ENCODE measurements at regions not wholly inside any gene's neighbourhood (a gene's known extent, or its start where the extent isn't known, plus 50 kb on each side); places are given as distances from the start of the nearest gene placed in this dataset.

DNA sequence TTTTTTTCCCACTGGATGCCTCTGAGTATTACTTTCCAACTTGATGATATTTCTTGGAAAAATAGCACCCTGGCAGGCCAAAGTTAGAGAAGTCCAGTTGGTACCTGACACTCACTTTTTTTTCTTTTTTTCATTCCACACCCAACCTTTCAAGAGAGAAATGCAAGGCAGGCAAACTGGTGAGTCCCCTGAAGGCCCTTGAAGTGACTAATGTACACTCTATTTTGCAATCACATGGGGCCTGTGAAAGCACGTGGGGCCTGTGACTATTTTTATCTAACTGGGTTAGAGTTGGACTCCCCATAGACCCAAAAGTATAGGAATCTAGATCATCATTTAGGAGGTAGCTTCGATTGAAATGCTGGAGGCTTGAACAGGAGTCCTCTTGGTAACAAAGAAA, 316.7 kb downstream of the CHL1 start:
- H3K27ac ChIP-seq (ENCODE audit: low read depth in 2 of 2, low read length in 1 of 2): no peak overlapping the region
- 34 to 41% methylated on average over 2 of the region's 2 CpGs for WGBS, 2 donors
- no peaks in the 10 kb centered on the region for H3K36me3 ChIP-seq (ENCODE audit: control insufficient read depth in 2 of 2, insufficient read depth in 2 of 2, low read length in 1 of 2)
- no peaks in the 10 kb centered on the region for H3K4me1 ChIP-seq (ENCODE audit: control insufficient read depth in 2 of 2, insufficient read depth in 2 of 2, low read length in 1 of 2)
- no peaks in the 10 kb centered on the region for H3K27me3 ChIP-seq (ENCODE audit: control insufficient read depth in 1 of 2, insufficient read depth in 2 of 2, low read length in 2 of 2)
- H3K4me3 ChIP-seq (ENCODE audit: low read depth in 1 of 2, low read length in 2 of 2): no peak overlapping the region
- H3K9me3 ChIP-seq (ENCODE audit: control insufficient read depth in 2 of 2, insufficient read depth in 1 of 2, low read depth in 1 of 2, low read length in 1 of 2): no peaks in the 10 kb centered on the region

DNA sequence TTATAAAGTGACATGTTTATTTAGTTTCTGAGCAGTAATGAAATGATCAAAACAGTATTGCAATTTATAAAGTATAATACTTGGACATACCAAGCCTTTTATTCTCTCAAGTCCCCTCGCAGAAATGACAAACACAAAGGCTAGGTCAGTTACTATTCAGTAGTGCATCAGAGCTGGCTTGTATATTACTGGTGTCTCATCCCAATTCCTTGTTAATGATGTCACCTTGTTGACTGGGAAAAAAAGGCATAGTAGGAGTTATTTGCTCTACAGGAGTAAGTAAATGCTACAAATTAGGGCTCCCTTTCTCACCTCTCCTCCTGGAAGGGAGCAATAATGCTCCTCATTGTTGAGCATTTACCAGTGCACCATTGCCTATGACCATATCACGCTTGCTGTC, 317.6 kb downstream of the CHL1 start:
- Histone ChIP-seq H3K36me3 (ENCODE audit: control insufficient read depth in 2 of 2, insufficient read depth in 2 of 2, low read length in 1 of 2) (no peaks in the 10 kb centered on the region), H3K4me1 (ENCODE audit: control insufficient read depth in 2 of 2, insufficient read depth in 2 of 2, low read length in 1 of 2) (no peaks in the 10 kb centered on the region), H3K27me3 (ENCODE audit: control insufficient read depth in 1 of 2, insufficient read depth in 2 of 2, low read length in 2 of 2) (no peaks in the 10 kb centered on the region), H3K4me3 (ENCODE audit: low read depth in 1 of 2, low read length in 2 of 2) (no peak overlapping the region), H3K27ac (ENCODE audit: low read depth in 2 of 2, low read length in 1 of 2) (no peak overlapping the region), H3K9me3 (ENCODE audit: control insufficient read depth in 2 of 2, insufficient read depth in 1 of 2, low read depth in 1 of 2, low read length in 1 of 2) (no peaks in the 10 kb centered on the region)
- WGBS, 2 donors: 65% methylated on average over 2 of the region's 2 CpGs

DNA sequence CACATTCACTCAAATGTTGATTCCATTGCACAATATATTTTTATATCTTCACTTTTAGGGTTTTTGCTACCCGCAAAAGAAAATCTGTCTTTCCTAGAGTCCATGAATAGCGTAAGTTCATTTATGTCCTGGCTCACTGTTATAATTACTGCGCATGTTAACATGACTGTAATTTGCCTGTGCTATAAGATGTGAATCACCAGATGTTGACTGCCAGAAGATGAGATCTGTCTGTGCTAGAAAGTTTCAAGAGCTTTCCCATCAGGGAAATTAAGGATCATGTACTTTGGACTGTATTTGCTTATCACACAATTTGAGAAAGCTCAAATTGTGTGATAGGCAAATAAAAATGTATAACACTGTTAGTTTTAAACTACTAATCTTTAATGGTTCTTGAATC, 322.5 kb downstream of the CHL1 start:
- H3K9me3 ChIP-seq (ENCODE audit: control insufficient read depth in 2 of 2, insufficient read depth in 1 of 2, low read depth in 1 of 2, low read length in 1 of 2): no peaks in the 10 kb centered on the region
- H3K36me3 ChIP-seq (ENCODE audit: control insufficient read depth in 2 of 2, insufficient read depth in 2 of 2, low read length in 1 of 2): no peaks in the 10 kb centered on the region
- H3K27me3 ChIP-seq (ENCODE audit: control insufficient read depth in 1 of 2, insufficient read depth in 2 of 2, low read length in 2 of 2): no peaks in the 10 kb centered on the region
- H3K4me1 ChIP-seq (ENCODE audit: control insufficient read depth in 2 of 2, insufficient read depth in 2 of 2, low read length in 1 of 2): no peaks in the 10 kb centered on the region
- 94% methylated on average over 3 of the region's 3 CpGs for WGBS, 2 donors
- no peak overlapping the region for H3K4me3 ChIP-seq (ENCODE audit: low read depth in 1 of 2, low read length in 2 of 2)
- no peak overlapping the region for H3K27ac ChIP-seq (ENCODE audit: low read depth in 2 of 2, low read length in 1 of 2)

DNA sequence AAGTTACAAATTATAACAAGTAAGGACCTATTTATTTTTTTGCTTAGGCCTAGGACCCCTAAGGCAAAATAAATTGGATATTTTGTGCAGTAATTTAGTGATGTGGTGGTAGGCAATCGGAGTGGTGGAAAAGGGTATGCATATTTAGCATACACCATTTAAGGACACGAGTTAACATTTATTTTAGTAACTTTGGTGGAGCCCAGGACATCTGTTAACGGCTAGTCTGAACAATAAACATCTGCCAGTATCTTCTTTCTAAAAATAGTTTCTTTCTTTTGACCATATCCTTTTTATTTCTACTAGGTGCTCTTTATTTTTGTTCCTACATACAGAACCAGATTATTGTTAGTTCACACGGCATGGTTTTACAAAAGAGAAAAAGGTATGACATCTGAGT, 326.3 kb downstream of the CHL1 start:
- Histone ChIP-seq H3K27ac (ENCODE audit: low read depth in 2 of 2, low read length in 1 of 2) (no peak overlapping the region), H3K9me3 (ENCODE audit: control insufficient read depth in 2 of 2, insufficient read depth in 1 of 2, low read depth in 1 of 2, low read length in 1 of 2) (no peaks in the 10 kb centered on the region), H3K36me3 (ENCODE audit: control insufficient read depth in 2 of 2, insufficient read depth in 2 of 2, low read length in 1 of 2) (no peaks in the 10 kb centered on the region), H3K27me3 (ENCODE audit: control insufficient read depth in 1 of 2, insufficient read depth in 2 of 2, low read length in 2 of 2) (no peaks in the 10 kb centered on the region), H3K4me3 (ENCODE audit: low read depth in 1 of 2, low read length in 2 of 2) (no peak overlapping the region), H3K4me1 (ENCODE audit: control insufficient read depth in 2 of 2, insufficient read depth in 2 of 2, low read length in 1 of 2) (no peaks in the 10 kb centered on the region)
- 58 to 59% methylated on average over 4 of the region's 4 CpGs for WGBS, 2 donors

DNA sequence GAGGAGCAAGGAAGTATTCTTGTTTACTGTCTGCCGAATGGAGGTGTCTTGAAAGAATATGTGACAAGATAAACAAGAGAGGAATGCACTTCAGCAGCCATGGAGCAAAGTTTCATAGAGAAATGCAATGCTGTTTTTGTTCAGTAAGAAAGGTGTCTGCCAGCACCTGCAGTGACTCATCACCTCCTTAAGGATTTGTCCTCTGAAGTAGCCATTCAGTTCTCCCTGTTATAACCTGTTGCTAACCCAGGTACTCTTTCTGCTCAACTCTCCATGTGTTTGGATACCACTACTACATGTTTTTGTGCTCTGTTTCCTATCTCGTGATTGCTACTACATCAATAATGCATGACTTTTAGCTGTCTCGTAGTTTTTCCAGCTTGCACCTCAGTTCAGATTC, 328.9 kb downstream of the CHL1 start:
- H3K4me3 ChIP-seq (ENCODE audit: low read depth in 1 of 2, low read length in 2 of 2): no peak overlapping the region
- H3K9me3 ChIP-seq (ENCODE audit: control insufficient read depth in 2 of 2, insufficient read depth in 1 of 2, low read depth in 1 of 2, low read length in 1 of 2): no peaks in the 10 kb centered on the region
- H3K36me3 ChIP-seq (ENCODE audit: control insufficient read depth in 2 of 2, insufficient read depth in 2 of 2, low read length in 1 of 2): no peaks in the 10 kb centered on the region
- H3K27me3 ChIP-seq (ENCODE audit: control insufficient read depth in 1 of 2, insufficient read depth in 2 of 2, low read length in 2 of 2): no peaks in the 10 kb centered on the region
- H3K27ac ChIP-seq (ENCODE audit: low read depth in 2 of 2, low read length in 1 of 2): no peak overlapping the region
- no peaks in the 10 kb centered on the region for H3K4me1 ChIP-seq (ENCODE audit: control insufficient read depth in 2 of 2, insufficient read depth in 2 of 2, low read length in 1 of 2)
- WGBS, 2 donors: 59 to 67% methylated on average over 3 of the region's 3 CpGs

DNA sequence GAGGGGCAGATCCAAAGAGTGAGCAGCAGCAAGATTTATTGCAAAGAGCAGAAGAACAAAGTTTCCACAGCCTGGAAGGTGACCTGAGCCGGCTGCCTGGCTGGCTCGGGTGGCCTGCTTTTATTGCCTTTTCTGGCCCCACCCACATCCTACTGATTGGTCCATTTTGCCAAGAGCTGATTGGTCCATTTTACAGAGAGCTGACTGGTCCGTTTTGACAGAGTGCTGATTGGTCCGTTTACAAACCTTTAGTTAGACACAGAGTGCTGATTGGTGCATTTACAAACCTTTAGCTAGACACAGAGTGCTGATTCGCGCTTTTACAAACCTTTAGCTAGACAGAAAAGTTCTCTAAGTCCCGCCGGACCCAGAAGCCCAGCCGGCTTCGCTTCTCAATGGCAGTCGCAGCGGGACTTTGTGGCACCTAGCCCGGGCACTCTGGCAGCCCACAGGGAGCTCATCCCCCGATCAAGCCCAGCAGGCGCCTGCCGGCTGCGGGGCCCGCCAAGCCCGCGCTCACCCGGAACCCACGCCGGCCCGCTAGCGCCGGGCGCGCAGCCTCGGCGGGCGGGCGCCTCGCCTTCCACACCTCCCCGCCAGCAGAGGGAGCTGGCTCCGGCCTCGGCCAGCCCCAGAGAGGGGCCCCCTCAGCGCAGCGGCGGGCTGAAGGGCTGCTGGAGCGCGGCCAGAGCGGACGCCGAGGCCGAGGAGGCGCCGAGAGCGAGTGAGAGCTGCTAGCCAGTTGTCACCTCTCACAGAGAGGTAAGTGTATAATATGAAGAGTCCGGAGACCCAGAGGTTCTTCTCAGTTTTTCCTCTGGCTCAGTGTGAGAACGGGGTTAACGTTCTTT, 339.2 kb downstream of the CHL1 start:
- H3K36me3 ChIP-seq (ENCODE audit: control insufficient read depth in 2 of 2, insufficient read depth in 2 of 2, low read length in 1 of 2): no peaks in the 10 kb centered on the region
- peaks cover 0 to 3% of the 10 kb centered on the region in 2 donors for H3K9me3 ChIP-seq (ENCODE audit: control insufficient read depth in 2 of 2, insufficient read depth in 1 of 2, low read depth in 1 of 2, low read length in 1 of 2)
- 31% methylated on average over 51 of the region's 51 CpGs for WGBS, 2 donors
- no peaks in the 10 kb centered on the region for H3K4me1 ChIP-seq (ENCODE audit: control insufficient read depth in 2 of 2, insufficient read depth in 2 of 2, low read length in 1 of 2)
- H3K27ac ChIP-seq (ENCODE audit: low read depth in 2 of 2, low read length in 1 of 2): no peak overlapping the region
- H3K4me3 ChIP-seq (ENCODE audit: low read depth in 1 of 2, low read length in 2 of 2): peak overlapping the region; percentile 41 to 60
- H3K27me3 ChIP-seq (ENCODE audit: control insufficient read depth in 1 of 2, insufficient read depth in 2 of 2, low read length in 2 of 2): no peaks in the 10 kb centered on the region

DNA sequence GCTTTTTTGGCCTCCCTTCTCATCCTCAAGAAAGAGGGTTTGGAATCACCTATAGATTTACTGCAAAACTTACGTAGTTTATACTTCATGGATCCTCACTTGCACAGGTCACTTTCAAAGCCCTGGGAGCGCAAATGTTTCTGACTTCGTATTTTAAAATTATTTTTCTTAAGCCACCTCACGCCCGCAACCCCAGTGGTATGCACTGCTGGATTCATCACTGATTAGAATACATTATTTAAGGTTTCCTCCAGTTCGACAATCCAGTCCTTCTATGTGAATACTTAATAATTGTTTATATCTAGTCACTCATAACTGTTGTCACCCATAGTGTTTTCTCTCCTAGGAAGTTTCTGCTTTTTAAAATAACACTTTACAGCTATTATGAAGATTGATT, 339.9 kb downstream of the CHL1 start:
- Histone ChIP-seq H3K27me3 (ENCODE audit: control insufficient read depth in 1 of 2, insufficient read depth in 2 of 2, low read length in 2 of 2) (no peaks in the 10 kb centered on the region), H3K9me3 (ENCODE audit: control insufficient read depth in 2 of 2, insufficient read depth in 1 of 2, low read depth in 1 of 2, low read length in 1 of 2) (peaks cover 0 to 3% of the 10 kb centered on the region in 2 donors), H3K4me1 (ENCODE audit: control insufficient read depth in 2 of 2, insufficient read depth in 2 of 2, low read length in 1 of 2) (no peaks in the 10 kb centered on the region), H3K27ac (ENCODE audit: low read depth in 2 of 2, low read length in 1 of 2) (no peak overlapping the region), H3K4me3 (ENCODE audit: low read depth in 1 of 2, low read length in 2 of 2) (peak overlapping the region; percentile 41 to 60), H3K36me3 (ENCODE audit: control insufficient read depth in 2 of 2, insufficient read depth in 2 of 2, low read length in 1 of 2) (no peaks in the 10 kb centered on the region)
- WGBS, 2 donors: 50 to 56% methylated on average over 6 of the region's 6 CpGs

DNA sequence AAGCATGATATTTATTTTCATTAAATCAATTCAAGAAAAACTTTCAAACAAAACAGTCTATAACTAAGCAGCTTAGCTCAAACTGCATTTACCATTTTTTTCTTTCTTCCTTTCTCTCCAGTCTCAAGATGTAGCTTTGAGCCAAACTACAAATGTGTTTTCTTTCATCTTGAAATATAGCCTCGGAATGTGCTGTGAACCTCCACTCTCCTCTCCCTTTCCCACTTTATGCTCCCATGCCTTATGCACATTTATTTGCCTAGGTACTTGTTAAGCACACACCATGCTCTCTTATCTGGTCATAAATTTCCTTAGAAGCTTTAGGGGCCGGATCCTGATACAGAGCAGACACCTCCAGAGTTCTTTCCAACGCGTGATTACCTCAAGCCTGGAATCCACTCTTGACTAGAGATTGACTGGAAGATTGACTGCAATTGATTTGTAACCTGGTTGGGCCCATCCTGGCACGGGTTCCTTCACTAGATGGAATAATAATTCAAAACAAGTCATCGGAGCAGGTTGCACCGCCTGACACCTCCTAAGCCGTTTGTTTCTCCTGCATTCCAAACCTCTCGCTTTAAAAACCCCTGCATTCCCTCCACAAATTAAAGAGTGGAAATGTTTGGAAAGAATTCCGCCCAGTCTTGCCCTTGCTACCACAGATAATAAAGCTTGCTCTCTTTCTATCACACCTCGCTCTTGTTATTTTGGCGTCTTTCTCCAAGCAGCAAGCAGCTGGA, 344.7 kb downstream of the CHL1 start:
- Histone ChIP-seq H3K4me3 (ENCODE audit: low read depth in 1 of 2, low read length in 2 of 2) (no peak overlapping the region), H3K36me3 (ENCODE audit: control insufficient read depth in 2 of 2, insufficient read depth in 2 of 2, low read length in 1 of 2) (no peaks in the 10 kb centered on the region), H3K4me1 (ENCODE audit: control insufficient read depth in 2 of 2, insufficient read depth in 2 of 2, low read length in 1 of 2) (no peaks in the 10 kb centered on the region), H3K27ac (ENCODE audit: low read depth in 2 of 2, low read length in 1 of 2) (no peak overlapping the region), H3K27me3 (ENCODE audit: control insufficient read depth in 1 of 2, insufficient read depth in 2 of 2, low read length in 2 of 2) (no peaks in the 10 kb centered on the region), H3K9me3 (ENCODE audit: control insufficient read depth in 2 of 2, insufficient read depth in 1 of 2, low read depth in 1 of 2, low read length in 1 of 2) (no peaks in the 10 kb centered on the region)
- WGBS, 2 donors: 57% methylated on average over 12 of the region's 12 CpGs

DNA sequence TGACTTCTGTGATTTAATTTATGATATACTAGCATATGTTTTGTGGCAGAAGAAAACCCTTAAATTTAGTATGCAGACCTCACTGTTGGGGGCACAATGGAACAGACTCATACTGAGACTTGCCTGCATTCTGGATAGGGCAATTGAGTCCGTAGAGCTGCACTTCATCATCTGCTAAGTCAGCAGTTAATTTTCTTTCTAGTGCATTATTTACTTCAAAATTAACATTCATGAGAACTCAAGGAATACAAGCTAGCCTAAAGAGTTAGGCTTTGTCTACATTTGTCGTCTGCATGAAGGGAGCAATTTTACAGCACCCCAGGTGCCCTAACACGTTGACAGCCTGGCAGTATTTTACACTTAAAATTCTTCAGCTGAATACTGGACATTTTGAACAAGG, 345.5 kb downstream of the CHL1 start:
- Histone ChIP-seq H3K4me3 (ENCODE audit: low read depth in 1 of 2, low read length in 2 of 2) (no peak overlapping the region), H3K9me3 (ENCODE audit: control insufficient read depth in 2 of 2, insufficient read depth in 1 of 2, low read depth in 1 of 2, low read length in 1 of 2) (no peaks in the 10 kb centered on the region), H3K27me3 (ENCODE audit: control insufficient read depth in 1 of 2, insufficient read depth in 2 of 2, low read length in 2 of 2) (no peaks in the 10 kb centered on the region), H3K36me3 (ENCODE audit: control insufficient read depth in 2 of 2, insufficient read depth in 2 of 2, low read length in 1 of 2) (no peaks in the 10 kb centered on the region), H3K4me1 (ENCODE audit: control insufficient read depth in 2 of 2, insufficient read depth in 2 of 2, low read length in 1 of 2) (no peaks in the 10 kb centered on the region), H3K27ac (ENCODE audit: low read depth in 2 of 2, low read length in 1 of 2) (no peak overlapping the region)
- 68 to 70% methylated on average over 3 of the region's 3 CpGs for WGBS, 2 donors

DNA sequence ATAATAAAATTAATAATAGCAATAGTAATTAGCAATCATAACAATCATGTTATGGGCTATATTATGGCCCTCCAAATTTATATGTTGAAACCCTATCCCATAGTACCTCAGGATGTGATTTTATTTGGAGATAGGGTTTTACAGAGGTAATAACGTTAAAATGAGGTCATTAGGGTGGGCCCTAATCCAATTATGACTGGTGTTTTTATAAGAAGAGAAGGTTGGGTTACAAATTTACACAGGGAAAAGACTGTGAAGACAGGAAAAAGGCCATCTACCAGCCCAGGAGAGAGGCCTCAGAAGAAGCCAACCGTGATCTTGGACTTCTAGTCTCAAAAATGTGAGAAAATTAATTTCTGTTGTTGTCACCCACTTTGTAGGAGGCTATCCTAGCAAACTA, 353.1 kb downstream of the CHL1 start:
- Histone ChIP-seq H3K27me3 (ENCODE audit: control insufficient read depth in 1 of 2, insufficient read depth in 2 of 2, low read length in 2 of 2) (no peaks in the 10 kb centered on the region), H3K27ac (ENCODE audit: low read depth in 2 of 2, low read length in 1 of 2) (no peak overlapping the region), H3K4me1 (ENCODE audit: control insufficient read depth in 2 of 2, insufficient read depth in 2 of 2, low read length in 1 of 2) (no peaks in the 10 kb centered on the region), H3K4me3 (ENCODE audit: low read depth in 1 of 2, low read length in 2 of 2) (no peak overlapping the region), H3K9me3 (ENCODE audit: control insufficient read depth in 2 of 2, insufficient read depth in 1 of 2, low read depth in 1 of 2, low read length in 1 of 2) (no peaks in the 10 kb centered on the region), H3K36me3 (ENCODE audit: control insufficient read depth in 2 of 2, insufficient read depth in 2 of 2, low read length in 1 of 2) (no peaks in the 10 kb centered on the region)
- 63 to 75% methylated on average over 2 of the region's 2 CpGs for WGBS, 2 donors

Measured in esophagus (tissue), 2 donors.